ENCODE measurements at regions not wholly inside any gene's neighbourhood (a gene's known extent, or its start where the extent isn't known, plus 50 kb on each side); places are given as distances from the start of the nearest gene placed in this dataset.
A peak's percentile ranks its signal among the peaks of the same experiment; 100 is the strongest.

DNA sequence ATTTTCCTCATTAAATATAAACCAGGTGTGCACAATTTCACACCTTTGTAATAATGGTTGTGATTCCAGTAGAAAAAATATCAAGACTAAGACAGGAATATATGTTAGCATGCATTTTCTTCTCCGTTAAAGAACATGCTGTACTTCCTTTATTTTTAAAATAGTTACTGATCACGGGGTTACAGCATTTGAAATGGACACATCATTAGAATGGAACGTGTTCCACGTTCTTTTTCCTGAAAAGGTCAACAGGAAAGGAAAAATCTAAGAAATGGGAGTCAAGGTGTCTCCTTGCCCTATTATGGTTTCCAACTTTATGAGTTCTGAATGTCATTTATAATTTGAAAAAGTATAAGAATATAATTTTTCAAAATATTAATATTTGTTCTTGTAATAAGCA is 1325.7 kb downstream of the SLC16A7 start:
- Histone ChIP-seq H3K79me2 (ENCODE audit: control insufficient read depth, insufficient read depth, low read length) (no peaks in the 10 kb centered on the region), H3K27ac (ENCODE audit: insufficient read depth, low read length) (no peak overlapping the region), H3K27me3 (ENCODE audit: control insufficient read depth, insufficient read depth, low read length) (no peaks in the 10 kb centered on the region), H3K9me3 (ENCODE audit: control insufficient read depth, insufficient read depth, low read depth, low read length) (no peaks in the 10 kb centered on the region), H3K4me3 (replicated peaks in 1 of 4; ENCODE audit: control extremely low read depth in 1 of 4, insufficient read depth in 1 of 4, low read depth in 3 of 4, low read length in 4 of 4) (no peak overlapping the region), H3K36me3 (ENCODE audit: control insufficient read depth, insufficient read depth, low read length) (no peaks in the 10 kb centered on the region), H2AFZ (ENCODE audit: low read length) (no peak overlapping the region), H3K4me2 (ENCODE audit: extremely low read depth, insufficient read depth, low read length) (no peak overlapping the region), H3K9ac (ENCODE audit: insufficient read depth, low read length) (no peak overlapping the region), H4K20me1 (ENCODE audit: control insufficient read depth, extremely low read depth, insufficient read depth, low read length) (no peaks in the 10 kb centered on the region), H3K4me1 (ENCODE audit: control insufficient read depth, extremely low read depth, insufficient read depth, low read length) (no peaks in the 10 kb centered on the region)
- TF ChIP-seq, protein P1, sequence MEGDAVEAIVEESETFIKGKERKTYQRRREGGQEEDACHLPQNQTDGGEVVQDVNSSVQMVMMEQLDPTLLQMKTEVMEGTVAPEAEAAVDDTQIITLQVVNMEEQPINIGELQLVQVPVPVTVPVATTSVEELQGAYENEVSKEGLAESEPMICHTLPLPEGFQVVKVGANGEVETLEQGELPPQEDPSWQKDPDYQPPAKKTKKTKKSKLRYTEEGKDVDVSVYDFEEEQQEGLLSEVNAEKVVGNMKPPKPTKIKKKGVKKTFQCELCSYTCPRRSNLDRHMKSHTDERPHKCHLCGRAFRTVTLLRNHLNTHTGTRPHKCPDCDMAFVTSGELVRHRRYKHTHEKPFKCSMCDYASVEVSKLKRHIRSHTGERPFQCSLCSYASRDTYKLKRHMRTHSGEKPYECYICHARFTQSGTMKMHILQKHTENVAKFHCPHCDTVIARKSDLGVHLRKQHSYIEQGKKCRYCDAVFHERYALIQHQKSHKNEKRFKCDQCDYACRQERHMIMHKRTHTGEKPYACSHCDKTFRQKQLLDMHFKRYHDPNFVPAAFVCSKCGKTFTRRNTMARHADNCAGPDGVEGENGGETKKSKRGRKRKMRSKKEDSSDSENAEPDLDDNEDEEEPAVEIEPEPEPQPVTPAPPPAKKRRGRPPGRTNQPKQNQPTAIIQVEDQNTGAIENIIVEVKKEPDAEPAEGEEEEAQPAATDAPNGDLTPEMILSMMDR (conservative IDR thresholded peaks at IDR 0.05 in 1 of 2, IDR thresholded peaks at IDR 0.05 in 1 of 2; ENCODE audit: low read depth in 1 of 2, low read length in 2 of 2), result no peak
- no peak for TF ChIP-seq EZH2 (IDR thresholded peaks at IDR 0.05; ENCODE audit: low read length, missing control alignments)
- DNase-seq (ENCODE audit: low read depth in 2 of 2), result peak in 1 of 2 donors; percentile 20

DNA sequence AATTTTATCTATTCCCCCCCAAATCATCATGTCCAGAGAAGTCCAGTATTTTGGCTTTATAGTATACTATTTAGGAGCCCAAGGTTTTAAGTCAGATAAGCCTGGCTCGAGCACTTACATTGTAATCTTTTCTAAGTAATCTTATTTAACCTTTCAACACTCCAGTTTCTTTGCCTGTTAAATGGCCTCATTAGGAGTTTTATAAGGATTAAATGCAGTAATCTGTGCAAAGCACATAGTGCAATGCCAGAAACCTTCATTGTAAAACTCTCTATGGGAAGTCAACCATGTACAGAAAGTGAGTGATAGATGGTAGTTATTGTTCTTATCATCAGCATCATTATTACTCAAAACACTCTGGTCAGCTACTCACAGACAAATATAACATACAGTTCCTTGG is 1330.4 kb downstream of the SLC16A7 start:
- DNase-seq (ENCODE audit: low read depth in 2 of 2), result no peak
- no peaks in the 10 kb centered on the region for H3K27me3 ChIP-seq (ENCODE audit: control insufficient read depth, insufficient read depth, low read length)
- H3K79me2 ChIP-seq (ENCODE audit: control insufficient read depth, insufficient read depth, low read length), result no peaks in the 10 kb centered on the region
- no peak for TF ChIP-seq EZH2 (IDR thresholded peaks at IDR 0.05; ENCODE audit: low read length, missing control alignments)
- TF ChIP-seq, protein P1 (conservative IDR thresholded peaks at IDR 0.05 in 1 of 2, IDR thresholded peaks at IDR 0.05 in 1 of 2; ENCODE audit: low read depth in 1 of 2, low read length in 2 of 2), result no peak
- no peak overlapping the region for H3K4me3 ChIP-seq (replicated peaks in 1 of 4; ENCODE audit: control extremely low read depth in 1 of 4, insufficient read depth in 1 of 4, low read depth in 3 of 4, low read length in 4 of 4)
- H3K4me2 ChIP-seq (ENCODE audit: extremely low read depth, insufficient read depth, low read length), result no peak overlapping the region
- H3K36me3 ChIP-seq (ENCODE audit: control insufficient read depth, insufficient read depth, low read length), result no peaks in the 10 kb centered on the region
- H4K20me1 ChIP-seq (ENCODE audit: control insufficient read depth, extremely low read depth, insufficient read depth, low read length), result no peaks in the 10 kb centered on the region
- H3K9me3 ChIP-seq (ENCODE audit: control insufficient read depth, insufficient read depth, low read depth, low read length), result no peaks in the 10 kb centered on the region
- H3K9ac ChIP-seq (ENCODE audit: insufficient read depth, low read length), result no peak overlapping the region
- H2AFZ ChIP-seq (ENCODE audit: low read length), result no peak overlapping the region
- H3K27ac ChIP-seq (ENCODE audit: insufficient read depth, low read length), result no peak overlapping the region
- H3K4me1 ChIP-seq (ENCODE audit: control insufficient read depth, extremely low read depth, insufficient read depth, low read length), result no peaks in the 10 kb centered on the region

DNA sequence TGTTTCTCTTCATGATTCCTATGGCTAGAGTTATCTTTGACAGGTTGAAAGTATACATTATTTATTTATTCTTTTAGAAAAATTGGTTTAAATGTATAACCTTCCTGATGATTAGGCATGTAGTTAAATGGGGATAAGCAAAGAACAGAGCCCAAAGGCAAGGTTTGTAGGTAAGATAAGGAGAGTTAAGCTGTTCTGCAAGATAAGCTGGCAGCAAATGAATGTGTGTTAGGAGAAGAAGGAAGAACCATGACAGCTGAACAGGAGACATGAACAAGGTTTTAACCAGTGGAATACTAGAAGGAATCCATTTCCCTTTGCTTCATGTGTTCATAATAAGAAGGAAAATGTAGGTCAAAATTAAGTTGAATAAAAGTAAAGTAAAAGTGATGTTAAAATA is 1330.1 kb upstream of the USP15 start:
- H3K27ac ChIP-seq (ENCODE audit: insufficient read depth, low read length), result no peak overlapping the region
- no peaks in the 10 kb centered on the region for H3K9me3 ChIP-seq (ENCODE audit: control insufficient read depth, insufficient read depth, low read depth, low read length)
- no peak overlapping the region for H2AFZ ChIP-seq (ENCODE audit: low read length)
- no peak overlapping the region for H3K9ac ChIP-seq (ENCODE audit: insufficient read depth, low read length)
- H3K36me3 ChIP-seq (ENCODE audit: control insufficient read depth, insufficient read depth, low read length), result no peaks in the 10 kb centered on the region
- H3K79me2 ChIP-seq (ENCODE audit: control insufficient read depth, insufficient read depth, low read length), result no peaks in the 10 kb centered on the region
- no peaks in the 10 kb centered on the region for H3K27me3 ChIP-seq (ENCODE audit: control insufficient read depth, insufficient read depth, low read length)
- TF ChIP-seq EZH2 (IDR thresholded peaks at IDR 0.05; ENCODE audit: low read length, missing control alignments), result no peak
- TF ChIP-seq, protein P1 (conservative IDR thresholded peaks at IDR 0.05 in 1 of 2, IDR thresholded peaks at IDR 0.05 in 1 of 2; ENCODE audit: low read depth in 1 of 2, low read length in 2 of 2), result no peak
- no peaks in the 10 kb centered on the region for H3K4me1 ChIP-seq (ENCODE audit: control insufficient read depth, extremely low read depth, insufficient read depth, low read length)
- H3K4me2 ChIP-seq (ENCODE audit: extremely low read depth, insufficient read depth, low read length), result no peak overlapping the region
- H4K20me1 ChIP-seq (ENCODE audit: control insufficient read depth, extremely low read depth, insufficient read depth, low read length), result no peaks in the 10 kb centered on the region
- no peak for DNase-seq (ENCODE audit: low read depth in 2 of 2)
- no peak overlapping the region for H3K4me3 ChIP-seq (replicated peaks in 1 of 4; ENCODE audit: control extremely low read depth in 1 of 4, insufficient read depth in 1 of 4, low read depth in 3 of 4, low read length in 4 of 4)

Measured in fibroblast of lung (primary cell).